ENCODE measurements at regions not wholly inside any gene's neighbourhood (a gene's known extent, or its start where the extent isn't known, plus 50 kb on each side); places are given as distances from the start of the nearest gene placed in this dataset.

DNA sequence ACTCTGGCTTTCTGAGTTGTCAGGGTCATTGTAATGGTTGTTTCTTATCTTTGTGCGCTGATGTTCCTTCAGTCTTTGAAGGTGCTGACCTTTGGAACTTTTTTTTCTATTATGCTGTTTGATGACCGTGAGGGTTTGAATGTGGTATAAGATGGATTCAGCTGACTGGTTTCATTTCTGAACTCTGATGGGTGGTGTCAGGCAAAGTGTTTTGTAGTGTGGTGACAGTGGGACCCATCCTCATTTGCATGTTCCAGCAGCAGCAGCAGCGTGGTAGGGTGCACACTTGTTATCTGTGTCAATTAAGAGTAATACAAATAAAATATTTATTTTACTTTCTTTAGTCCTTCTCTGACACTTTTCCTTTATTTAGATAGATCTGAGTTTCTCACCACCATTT lies 227.7 kb upstream of the PRR16 start:
- Histone ChIP-seq H2AFZ (ENCODE audit: insufficient read depth, low read depth, low read length, poor library complexity, severe bottlenecking) (no peak overlapping the region), H3K27me3 (replicated peaks in 1 of 4; ENCODE audit: control extremely low read depth in 1 of 4, control insufficient read depth in 3 of 4, insufficient read depth in 4 of 4, low read length in 3 of 4) (no peaks in the 10 kb centered on the region), H3K4me3 (ENCODE audit: control extremely low read depth in 1 of 5, extremely low read depth in 1 of 5, insufficient read depth in 1 of 5, low read depth in 2 of 5, low read length in 4 of 5) (no peak overlapping the region), H3K4me2 (replicated peaks; ENCODE audit: low read depth, low read length, poor library complexity, severe bottlenecking) (no peak overlapping the region), H4K20me1 (ENCODE audit: control insufficient read depth, insufficient read depth, low read length, poor library complexity, severe bottlenecking) (no peaks in the 10 kb centered on the region), H3K9ac (ENCODE audit: low read length) (no peak overlapping the region), H3K9me3 (ENCODE audit: control extremely low read depth in 1 of 3, control insufficient read depth in 2 of 3, insufficient read depth in 1 of 3, low read length in 2 of 3) (no peaks in the 10 kb centered on the region), H3K79me2 (ENCODE audit: control insufficient read depth, insufficient read depth, low read length) (no peaks in the 10 kb centered on the region), H3K27ac (ENCODE audit: low read length in 2 of 2) (no peak overlapping the region), H3K36me3 (replicated peaks in 1 of 2; ENCODE audit: control extremely low read depth in 1 of 2, control insufficient read depth in 1 of 2, extremely low read depth in 1 of 2, insufficient read depth in 2 of 2, low read length in 1 of 2) (no peaks in the 10 kb centered on the region), H3K4me1 (ENCODE audit: control insufficient read depth in 2 of 2, insufficient read depth in 2 of 2, low read length in 2 of 2) (peaks cover 0 to 3% of the 10 kb centered on the region in 2 donors)
- H3K27me3 Mint-ChIP-seq, result no peaks in the 10 kb centered on the region
- ChIA-PET POLR2A (no interaction called here), CTCF (no interaction called here)
- H3K9me3 Mint-ChIP-seq (ENCODE audit: insufficient read depth), result no peaks in the 10 kb centered on the region
- WGBS (ENCODE audit: insufficient coverage), result 58% methylated on average over 2 of the region's 3 CpGs
- TF ChIP-seq EZH2 (IDR thresholded peaks at IDR 0.05; ENCODE audit: borderline replicate concordance, insufficient read depth, low read depth, low read length, poor library complexity, severe bottlenecking), result no peak
- no peak for TF ChIP-seq CTCF (IDR thresholded peaks at IDR 0.05)
- ATAC-seq (ENCODE audit: low read depth) (no peak), DNase-seq (no peak)
- H3K4me3 Mint-ChIP-seq, result no peak overlapping the region
- peaks cover 13% of the 10 kb centered on the region for H3K4me1 Mint-ChIP-seq
- H3K27ac Mint-ChIP-seq, result no peak overlapping the region
- intact Hi-C loops (cut with micrococcal nuclease), result no loop called here

GRCh38 chr5:120239086-120239485 lies 225.0 kb upstream of the PRR16 start:
- Histone ChIP-seq H3K9me3 (ENCODE audit: control extremely low read depth in 1 of 3, control insufficient read depth in 2 of 3, insufficient read depth in 1 of 3, low read length in 2 of 3) (no peaks in the 10 kb centered on the region), H3K27ac (ENCODE audit: low read length in 2 of 2) (no peak overlapping the region), H3K4me2 (replicated peaks; ENCODE audit: low read depth, low read length, poor library complexity, severe bottlenecking) (no peak overlapping the region), H3K79me2 (ENCODE audit: control insufficient read depth, insufficient read depth, low read length) (no peaks in the 10 kb centered on the region), H3K4me3 (ENCODE audit: control extremely low read depth in 1 of 5, extremely low read depth in 1 of 5, insufficient read depth in 1 of 5, low read depth in 2 of 5, low read length in 4 of 5) (no peak overlapping the region), H3K4me1 (ENCODE audit: control insufficient read depth in 2 of 2, insufficient read depth in 2 of 2, low read length in 2 of 2) (peaks cover 0 to 3% of the 10 kb centered on the region in 2 donors), H3K36me3 (replicated peaks in 1 of 2; ENCODE audit: control extremely low read depth in 1 of 2, control insufficient read depth in 1 of 2, extremely low read depth in 1 of 2, insufficient read depth in 2 of 2, low read length in 1 of 2) (no peaks in the 10 kb centered on the region), H3K27me3 (replicated peaks in 1 of 4; ENCODE audit: control extremely low read depth in 1 of 4, control insufficient read depth in 3 of 4, insufficient read depth in 4 of 4, low read length in 3 of 4) (no peaks in the 10 kb centered on the region), H2AFZ (ENCODE audit: insufficient read depth, low read depth, low read length, poor library complexity, severe bottlenecking) (no peak overlapping the region), H3K9ac (ENCODE audit: low read length) (no peak overlapping the region), H4K20me1 (ENCODE audit: control insufficient read depth, insufficient read depth, low read length, poor library complexity, severe bottlenecking) (no peaks in the 10 kb centered on the region)
- H3K4me1 Mint-ChIP-seq, result peaks cover 13% of the 10 kb centered on the region
- no peaks in the 10 kb centered on the region for H3K27me3 Mint-ChIP-seq
- WGBS (ENCODE audit: insufficient coverage), result no CpG with 5 or more reads among the region's 1 CpG
- TF ChIP-seq CTCF (IDR thresholded peaks at IDR 0.05) (no peak), EZH2 (IDR thresholded peaks at IDR 0.05; ENCODE audit: borderline replicate concordance, insufficient read depth, low read depth, low read length, poor library complexity, severe bottlenecking) (no peak)
- intact Hi-C loops (cut with micrococcal nuclease), result no loop called here
- H3K27ac Mint-ChIP-seq, result no peak overlapping the region
- no peaks in the 10 kb centered on the region for H3K9me3 Mint-ChIP-seq (ENCODE audit: insufficient read depth)
- DNase-seq (no peak), ATAC-seq (ENCODE audit: low read depth) (no peak)
- H3K4me3 Mint-ChIP-seq, result no peak overlapping the region
- ChIA-PET CTCF (no interaction called here), POLR2A (no interaction called here)

All from B cell (primary cell).